HG02642 (cell line): ENCODE measurements at regions not wholly inside any gene's neighbourhood (a gene's known extent, or its start where the extent isn't known, plus 50 kb on each side); places are given as distances from the start of the nearest gene placed in this dataset.
"Not testable (repeated sequence)": the region's sequence is repeated elsewhere in the genome, so short reads cannot be mapped to it uniquely, and the experiment has no call there.

Experiments
- ATAC-seq: cut with Tn5 transposase; IDR thresholded peaks from one replicate; pipeline ENCODE4 v1.9.1; 2021; ENCODE audit warnings: mild to moderate bottlenecking; ENCODE audit not compliant: unreplicated experiment, poor library complexity

- no peak for ATAC-seq
Measured at GRCh38 chr3:18195836-18196235, 229.3 kb downstream of the SATB1 start.

- no peak for ATAC-seq
Measured at GRCh38 chr3:18194431-18194830, 230.7 kb downstream of the SATB1 start.

GRCh38 chr3:18190646-18191045, 234.5 kb downstream of the SATB1 start:
- ATAC-seq, result no peak

GRCh38 chr3:18189282-18190050, 235.7 kb downstream of the SATB1 start:
- no peak for ATAC-seq

- no peak for ATAC-seq
Measured at GRCh38 chr3:18188491-18188890, 236.6 kb downstream of the SATB1 start.

- ATAC-seq, result no peak
Measured at GRCh38 chr3:18185624-18186023, 239.5 kb downstream of the SATB1 start.

- not testable (repeated sequence) for ATAC-seq
Measured at GRCh38 chr3:18182923-18183322, 242.2 kb downstream of the SATB1 start.

- no peak for ATAC-seq
Measured at GRCh38 chr3:18179521-18179920, 245.6 kb downstream of the SATB1 start.

- no peak for ATAC-seq
Measured at GRCh38 chr3:18177271-18177670, 247.9 kb downstream of the SATB1 start.

- ATAC-seq, result not testable (repeated sequence)
Measured at GRCh38 chr3:18173891-18174290, 251.2 kb downstream of the SATB1 start.

- ATAC-seq, result no peak
Measured at GRCh38 chr3:18159681-18160080, 265.5 kb downstream of the SATB1 start.

GRCh38 chr3:18153571-18154173, 271.5 kb downstream of the SATB1 start:
- no peak for ATAC-seq

GRCh38 chr3:18151199-18151598, 273.9 kb downstream of the SATB1 start:
- no peak for ATAC-seq

- ATAC-seq, result no peak
Measured at GRCh38 chr3:18149935-18150334, 275.2 kb downstream of the SATB1 start.

- no peak for ATAC-seq
Measured at GRCh38 chr3:18149386-18149785, 275.8 kb downstream of the SATB1 start.

- ATAC-seq, result no peak
Measured at GRCh38 chr3:18144571-18144970, 280.6 kb downstream of the SATB1 start.

- ATAC-seq, result no peak
Measured at GRCh38 chr3:18143258-18143780, 281.8 kb downstream of the SATB1 start.

- no peak for ATAC-seq
Measured at GRCh38 chr3:18137958-18138357, 287.2 kb downstream of the SATB1 start.

GRCh38 chr3:18135060-18135814, 289.9 kb downstream of the SATB1 start:
- ATAC-seq, result no peak

- ATAC-seq, result no peak
Measured at GRCh38 chr3:18134386-18135059, 290.6 kb downstream of the SATB1 start.
